NCI-H2227 (cell line): ENCODE measurements at regions not wholly inside any gene's neighbourhood (a gene's known extent, or its start where the extent isn't known, plus 50 kb on each side); places are given as distances from the start of the nearest gene placed in this dataset.

Experiments
- DNase-seq: peaks from one replicate; lab custom pipeline; 2025; ENCODE audit not compliant: unreplicated experiment; lab: John Stamatoyannopoulos, UW

DNA sequence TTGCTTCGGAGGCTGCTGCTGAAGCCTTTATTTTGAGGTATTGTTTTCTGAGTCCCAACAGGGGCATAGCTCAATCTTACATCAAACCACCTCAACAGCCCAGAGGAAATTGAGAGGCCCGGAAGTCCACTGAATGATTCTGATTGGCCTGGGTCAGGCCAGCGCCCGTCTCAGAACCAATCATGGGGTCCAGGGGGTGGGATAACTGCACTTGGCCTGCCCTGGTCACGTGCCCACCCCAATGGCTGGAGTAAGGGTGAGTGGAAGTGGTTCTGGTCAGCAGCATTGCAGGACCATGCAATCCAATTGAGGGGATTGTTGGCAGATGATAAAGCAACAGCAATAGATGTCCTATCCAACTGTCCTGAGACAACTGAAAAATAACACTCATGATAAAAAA, 190.6 kb downstream of the HERPUD2 start:
- DNase-seq = no peak

DNA sequence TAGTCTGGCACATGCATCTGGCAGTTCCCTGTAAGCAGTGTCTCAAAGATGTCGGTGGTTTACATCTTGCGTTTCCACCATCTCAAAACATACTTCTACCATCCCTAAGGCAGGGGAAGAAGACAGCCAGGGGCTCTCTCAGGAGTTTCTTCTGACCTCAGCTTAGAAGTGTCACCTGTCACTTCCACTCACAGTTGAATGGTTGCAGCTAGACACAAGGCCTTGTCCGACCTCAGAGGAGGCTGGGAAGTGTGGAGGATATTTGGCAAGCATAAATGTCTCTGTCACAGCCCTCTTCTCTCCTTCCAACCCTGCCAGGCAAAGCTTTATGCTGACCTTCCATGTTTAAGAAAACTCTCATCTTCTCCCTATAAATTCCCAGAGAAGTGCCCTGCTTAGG, 193.3 kb downstream of the HERPUD2 start:
- DNase-seq = no peak

GRCh38 chr7:35499226-35499625, 195.7 kb downstream of the HERPUD2 start:
- no peak for DNase-seq

DNA sequence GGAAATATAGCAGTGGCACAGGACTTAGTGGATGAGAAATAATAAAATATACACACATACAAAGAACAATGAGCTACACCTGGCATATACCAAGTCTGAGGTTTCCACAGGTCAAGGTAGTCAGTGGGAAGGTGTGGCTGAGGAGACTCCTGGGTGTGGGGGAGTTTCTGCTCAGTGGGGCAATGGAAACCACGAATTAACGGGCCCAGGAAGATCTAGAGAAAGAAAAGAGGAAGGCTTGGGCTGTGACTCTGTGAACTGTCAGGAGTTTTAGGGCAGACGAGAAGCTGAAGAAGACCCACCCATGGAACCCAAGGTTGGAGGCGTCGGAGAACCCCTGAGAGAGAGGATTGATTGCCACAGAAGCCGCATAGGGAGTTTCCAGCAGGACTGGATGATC, 196.5 kb downstream of the HERPUD2 start:
- DNase-seq = no peak

DNA sequence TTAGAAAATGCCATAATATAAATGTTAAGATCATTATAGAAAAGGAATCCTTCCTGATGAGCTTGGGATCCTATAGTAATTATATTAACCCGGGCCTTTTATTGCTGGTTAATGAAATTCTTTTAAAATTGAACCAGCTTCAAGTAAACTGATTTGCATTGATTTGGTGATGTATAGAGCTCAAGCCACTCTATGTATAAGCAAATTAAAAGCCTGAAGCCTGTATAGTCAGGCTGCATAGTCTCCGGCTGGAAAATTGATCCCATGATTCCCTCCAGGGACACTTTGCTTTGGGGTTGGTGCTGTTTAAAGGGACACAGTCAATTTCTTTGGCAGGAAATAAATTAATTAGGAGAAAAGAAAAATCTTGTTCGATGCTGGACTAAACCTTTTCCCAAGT, 199.1 kb downstream of the HERPUD2 start:
- no peak for DNase-seq

DNA sequence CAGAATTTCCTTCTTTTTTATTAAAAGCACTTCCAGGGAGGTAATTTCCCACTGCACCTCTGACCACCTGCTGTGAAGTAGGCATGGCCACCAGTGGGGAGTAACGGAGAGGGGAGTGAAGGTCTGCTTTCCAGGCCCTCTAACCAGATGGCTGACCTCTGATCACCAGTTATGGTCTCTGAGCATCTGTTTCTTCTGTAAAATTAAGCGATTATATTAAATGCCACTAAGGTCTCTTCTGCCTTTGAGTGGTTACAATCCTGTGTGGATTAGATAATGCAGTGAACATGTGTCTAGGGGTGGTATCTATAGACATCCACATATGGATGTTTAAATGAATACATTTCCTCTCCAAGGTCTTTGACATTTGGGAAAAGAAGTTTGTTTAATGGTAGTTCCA, 199.6 kb downstream of the HERPUD2 start:
- no peak for DNase-seq

GRCh38 chr7:35494407-35494806, 200.5 kb downstream of the HERPUD2 start:
- no peak for DNase-seq

GRCh38 chr7:35492451-35493175, 202.3 kb downstream of the HERPUD2 start:
- no peak for DNase-seq

- DNase-seq = no peak
These were observed 203.7 kb downstream of the HERPUD2 start for GRCh38 chr7:35491233-35491632.

GRCh38 chr7:35487841-35488240, 207.1 kb downstream of the HERPUD2 start:
- no peak for DNase-seq

GRCh38 chr7:35487402-35487801, 207.5 kb downstream of the HERPUD2 start:
- no peak for DNase-seq

- no peak for DNase-seq
These were observed 209.5 kb downstream of the HERPUD2 start for GRCh38 chr7:35485436-35485835.

DNA sequence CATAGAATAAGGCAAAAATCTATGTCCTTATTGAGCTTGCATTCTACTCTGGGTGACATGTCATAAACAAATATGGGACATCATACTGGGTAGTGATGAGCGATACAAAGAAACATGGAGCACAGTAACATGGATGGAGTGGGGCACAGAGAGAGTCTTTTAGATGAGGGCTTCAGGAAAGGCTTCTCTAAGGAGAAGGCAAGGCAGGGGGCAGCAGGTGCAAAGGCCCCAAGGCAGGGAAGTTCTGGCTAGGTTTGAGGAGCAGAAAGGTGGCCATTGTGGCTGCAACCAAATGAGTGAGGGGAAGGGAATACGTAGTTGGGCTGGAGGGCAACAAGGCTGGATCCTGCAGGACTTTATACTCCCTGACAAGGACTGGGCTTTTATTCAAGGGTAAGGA, 211.4 kb downstream of the HERPUD2 start:
- no peak for DNase-seq

- DNase-seq = no peak
These were observed 212.7 kb downstream of the HERPUD2 start for GRCh38 chr7:35482231-35482630.

- no peak for DNase-seq
These were observed 214.1 kb downstream of the HERPUD2 start for GRCh38 chr7:35480806-35481205.

GRCh38 chr7:35477609-35478008, 217.3 kb downstream of the HERPUD2 start:
- DNase-seq = no peak

DNA sequence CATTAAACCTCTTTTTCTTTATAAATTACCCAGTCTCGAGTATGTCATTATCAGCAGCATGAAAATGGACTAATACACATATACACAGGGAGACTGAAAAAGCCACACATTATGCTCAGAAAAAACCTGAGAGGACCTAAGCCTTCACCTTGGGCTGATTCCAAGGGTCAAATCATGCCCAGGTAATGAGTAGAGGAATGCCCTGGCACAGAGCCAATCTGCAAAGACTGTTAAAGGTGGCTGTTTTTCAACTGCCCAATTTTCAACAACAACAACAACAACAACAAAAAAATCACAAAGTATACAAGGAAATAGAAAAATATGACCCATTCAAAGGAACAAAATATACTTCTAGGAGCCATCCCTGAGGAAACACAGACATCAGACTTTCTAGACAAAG, 220.2 kb upstream of the TBX20 start:
- DNase-seq = no peak

- no peak for DNase-seq
These were observed 214.7 kb upstream of the TBX20 start for GRCh38 chr7:35468606-35469005.

- DNase-seq = no peak
These were observed 213.6 kb upstream of the TBX20 start for GRCh38 chr7:35467456-35467978.

GRCh38 chr7:35465791-35466336, 212.0 kb upstream of the TBX20 start:
- no peak for DNase-seq

GRCh38 chr7:35463751-35464150, 209.9 kb upstream of the TBX20 start:
- DNase-seq = no peak

DNA sequence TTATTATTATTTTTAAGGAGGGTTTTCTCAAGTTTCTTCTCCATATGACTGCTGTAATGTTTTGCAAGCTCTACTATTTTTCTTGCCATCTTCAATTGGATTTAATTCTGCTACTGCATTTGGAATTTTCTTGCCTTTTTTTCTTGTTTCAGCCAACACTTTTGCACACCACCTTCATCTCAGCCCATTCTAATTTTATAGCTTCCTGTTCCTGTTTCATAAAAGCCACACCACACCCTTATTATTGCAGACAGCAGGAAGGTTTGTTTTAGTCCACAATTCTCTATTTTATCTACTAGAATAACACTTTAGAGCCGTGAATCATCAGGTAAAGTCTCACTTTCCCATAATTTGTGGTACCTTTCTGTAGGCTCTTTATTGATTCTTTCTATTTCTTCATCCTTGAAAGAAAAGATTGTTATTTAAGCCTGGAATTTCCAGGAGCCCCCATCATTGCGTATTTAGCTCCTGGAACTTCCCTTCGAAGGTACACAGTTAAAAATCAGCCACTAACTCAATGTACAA, 209.3 kb upstream of the TBX20 start:
- no peak for DNase-seq
